ENCODE measurements at regions not wholly inside any gene's neighbourhood (a gene's known extent, or its start where the extent isn't known, plus 50 kb on each side); places are given as distances from the start of the nearest gene placed in this dataset.

- DNase-seq (ENCODE audit: low read depth, low spot score): no peak
Observed at GRCh38 chr11:32200136-32200847, 109.4 kb downstream of the RCN1 start.

- DNase-seq (ENCODE audit: low read depth, low spot score): no peak
Observed at GRCh38 chr11:32204751-32205150, 113.9 kb downstream of the RCN1 start.

GRCh38 chr11:32210556-32210955 is 119.7 kb downstream of the RCN1 start:
- no peak for DNase-seq (ENCODE audit: low read depth, low spot score)

- DNase-seq (ENCODE audit: low read depth, low spot score): no peak
Observed at GRCh38 chr11:32213223-32213622, 122.3 kb downstream of the RCN1 start.

- DNase-seq (ENCODE audit: low read depth, low spot score): no peak
Observed at GRCh38 chr11:32215157-32215556, 124.3 kb downstream of the RCN1 start.

GRCh38 chr11:32216749-32217148 is 125.9 kb downstream of the RCN1 start:
- no peak for DNase-seq (ENCODE audit: low read depth, low spot score)

GRCh38 chr11:32219320-32219719 is 128.4 kb downstream of the RCN1 start:
- DNase-seq (ENCODE audit: low read depth, low spot score): no peak

GRCh38 chr11:32221476-32222032 is 130.7 kb downstream of the RCN1 start:
- DNase-seq (ENCODE audit: low read depth, low spot score): no peak

- DNase-seq (ENCODE audit: low read depth, low spot score): no peak
Observed at GRCh38 chr11:32224580-32224979, 133.7 kb downstream of the RCN1 start.

- no peak for DNase-seq (ENCODE audit: low read depth, low spot score)
Observed at GRCh38 chr11:32225571-32226285, 134.9 kb downstream of the RCN1 start.

- no peak for DNase-seq (ENCODE audit: low read depth, low spot score)
Observed at GRCh38 chr11:32226480-32226879, 135.6 kb downstream of the RCN1 start.

GRCh38 chr11:32229576-32230240 is 138.8 kb downstream of the RCN1 start:
- no peak for DNase-seq (ENCODE audit: low read depth, low spot score)

GRCh38 chr11:32231909-32232493 is 141.1 kb downstream of the RCN1 start:
- peak; percentile 38 for DNase-seq (ENCODE audit: low read depth, low spot score)

GRCh38 chr11:32232516-32232915 is 141.6 kb downstream of the RCN1 start:
- no peak for DNase-seq (ENCODE audit: low read depth, low spot score)

GRCh38 chr11:32233276-32233675 is 142.4 kb downstream of the RCN1 start:
- no peak for DNase-seq (ENCODE audit: low read depth, low spot score)

- DNase-seq (ENCODE audit: low read depth, low spot score): no peak
Observed at GRCh38 chr11:32233928-32234327, 143.1 kb downstream of the RCN1 start.

- DNase-seq (ENCODE audit: low read depth, low spot score): no peak
Observed at GRCh38 chr11:32244453-32244852, 153.6 kb downstream of the RCN1 start.

- DNase-seq (ENCODE audit: low read depth, low spot score): no peak
Observed at GRCh38 chr11:32253706-32254105, 162.8 kb downstream of the RCN1 start.

GRCh38 chr11:32255841-32256240 is 165.0 kb downstream of the RCN1 start:
- DNase-seq (ENCODE audit: low read depth, low spot score): no peak

- DNase-seq (ENCODE audit: low read depth, low spot score): no peak
Observed at GRCh38 chr11:32256466-32256865, 165.6 kb downstream of the RCN1 start.

- DNase-seq (ENCODE audit: low read depth, low spot score): no peak
Observed at GRCh38 chr11:32259641-32260081, 168.8 kb downstream of the RCN1 start.

- peak; percentile 18 for DNase-seq (ENCODE audit: low read depth, low spot score)
Observed at GRCh38 chr11:32262367-32262766, 171.5 kb downstream of the RCN1 start.

All from ELF-1 (cell line).